ENCODE measurements at regions not wholly inside any gene's neighbourhood (a gene's known extent, or its start where the extent isn't known, plus 50 kb on each side); places are given as distances from the start of the nearest gene placed in this dataset.
A peak's percentile ranks its signal among the peaks of the same experiment; 100 is the strongest.

- TF ChIP-seq CTCF (IDR thresholded peaks at IDR 0.05) = peak; percentile 25 to 69 (median 57)
- no peak for TF ChIP-seq POLR2A (IDR thresholded peaks at IDR 0.05)
- Histone ChIP-seq H3K4me1 (no peaks in the 10 kb centered on the region), H3K27me3 (no peaks in the 10 kb centered on the region), H3K4me3 (no peak overlapping the region), H3K9me3 (no peaks in the 10 kb centered on the region), H3K36me3 (no peaks in the 10 kb centered on the region), H3K27ac (no peak overlapping the region)
- intact Hi-C loops (cut with DNase I; ENCODE audit: low total_unique reads) = no loop called here
- no peak for DNase-seq (ENCODE audit: low spot score in 2 of 2)
These were observed 101.2 kb upstream of the STXBP6 start for GRCh38 chr14:25150934-25151790.

- DNase-seq (ENCODE audit: low spot score in 2 of 2) = no peak
- TF ChIP-seq POLR2AphosphoS5 (IDR thresholded peaks at IDR 0.05) (no peak), POLR2A (IDR thresholded peaks at IDR 0.05) (no peak), CTCF (IDR thresholded peaks at IDR 0.05) (no peak)
- intact Hi-C loops (cut with DNase I; ENCODE audit: low total_unique reads) = no loop called here
These were observed 100.5 kb upstream of the STXBP6 start for GRCh38 chr14:25150401-25150800.

GRCh38 chr14:25140411-25140810 is 90.5 kb upstream of the STXBP6 start:
- DNase-seq (ENCODE audit: low spot score in 2 of 2) = no peak
- no peaks in the 10 kb centered on the region for H3K4me1 ChIP-seq
- no peak for TF ChIP-seq POLR2AphosphoS5 (IDR thresholded peaks at IDR 0.05)
- TF ChIP-seq CTCF (IDR thresholded peaks at IDR 0.05) = no peak
- TF ChIP-seq POLR2A (IDR thresholded peaks at IDR 0.05) = no peak
- no peaks in the 10 kb centered on the region for H3K9me3 ChIP-seq
- H3K36me3 ChIP-seq = no peaks in the 10 kb centered on the region
- H3K27ac ChIP-seq = no peak overlapping the region
- intact Hi-C loops (cut with DNase I; ENCODE audit: low total_unique reads) = no loop called here
- no peaks in the 10 kb centered on the region for H3K27me3 ChIP-seq
- H3K4me3 ChIP-seq = no peak overlapping the region

More at GRCh38 chr14:25150401-25150800, 100.5 kb upstream of the STXBP6 start:
- Histone ChIP-seq H3K27ac (no peak overlapping the region), H3K27me3 (no peaks in the 10 kb centered on the region), H3K9me3 (no peaks in the 10 kb centered on the region), H3K4me1 (no peaks in the 10 kb centered on the region), H3K4me3 (no peak overlapping the region), H3K36me3 (no peaks in the 10 kb centered on the region)

- Histone ChIP-seq H3K9me3 (no peaks in the 10 kb centered on the region), H3K4me3 (no peak overlapping the region), H3K4me1 (no peaks in the 10 kb centered on the region), H3K27me3 (peaks cover 0 to 10% of the 10 kb centered on the region in 2 donors), H3K36me3 (no peaks in the 10 kb centered on the region), H3K27ac (no peak overlapping the region)
- no peak for DNase-seq (ENCODE audit: low spot score in 2 of 2)
- TF ChIP-seq POLR2A (IDR thresholded peaks at IDR 0.05) = no peak
- TF ChIP-seq CTCF (IDR thresholded peaks at IDR 0.05) = no peak
- TF ChIP-seq POLR2AphosphoS5 (IDR thresholded peaks at IDR 0.05) = no peak
- intact Hi-C loops (cut with DNase I; ENCODE audit: low total_unique reads) = no loop called here
These were observed 86.9 kb upstream of the STXBP6 start for GRCh38 chr14:25136811-25137210.

GRCh38 chr14:25134184-25134583 is 84.2 kb upstream of the STXBP6 start:
- H3K27ac ChIP-seq = no peak overlapping the region
- no peak for DNase-seq (ENCODE audit: low spot score in 2 of 2)
- intact Hi-C loops (cut with DNase I; ENCODE audit: low total_unique reads) = no loop called here
- TF ChIP-seq POLR2A (IDR thresholded peaks at IDR 0.05) = no peak
- no peak for TF ChIP-seq POLR2AphosphoS5 (IDR thresholded peaks at IDR 0.05)
- TF ChIP-seq CTCF (IDR thresholded peaks at IDR 0.05) = no peak
- H3K36me3 ChIP-seq = no peaks in the 10 kb centered on the region
- H3K9me3 ChIP-seq = no peaks in the 10 kb centered on the region
- H3K4me3 ChIP-seq = no peak overlapping the region
- H3K27me3 ChIP-seq = peaks cover 0 to 10% of the 10 kb centered on the region in 2 donors
- no peaks in the 10 kb centered on the region for H3K4me1 ChIP-seq

All from breast epithelium (tissue), 4 donors.